ENCODE measurements at regions not wholly inside any gene's neighbourhood (a gene's known extent, or its start where the extent isn't known, plus 50 kb on each side); places are given as distances from the start of the nearest gene placed in this dataset.

- no peak overlapping the region for H3K4me3 ChIP-seq (ENCODE audit: low read depth, low read length)
- no peak for DNase-seq (ENCODE audit: low read depth, low spot score)
- TF ChIP-seq CTCF (IDR thresholded peaks at IDR 0.05; ENCODE audit: low read depth, low read length), result no peak
- in situ Hi-C loops (cut with HindIII; ENCODE audit: low sequenced_read_pairs), result no loop called here
Observed at GRCh38 chr18:44546954-44547353, 133.7 kb upstream of the SETBP1 start.

GRCh38 chr18:44548291-44549221 is 132.1 kb upstream of the SETBP1 start:
- H3K4me3 ChIP-seq (ENCODE audit: low read depth, low read length), result no peak overlapping the region
- TF ChIP-seq CTCF (IDR thresholded peaks at IDR 0.05; ENCODE audit: low read depth, low read length), result no peak
- DNase-seq (ENCODE audit: low read depth, low spot score), result peak; percentile 52
- in situ Hi-C loops (cut with HindIII; ENCODE audit: low sequenced_read_pairs), result no loop called here

GRCh38 chr18:44552706-44553105 is 128.0 kb upstream of the SETBP1 start:
- in situ Hi-C loops (cut with HindIII; ENCODE audit: low sequenced_read_pairs), result no loop called here
- no peak for TF ChIP-seq CTCF (IDR thresholded peaks at IDR 0.05; ENCODE audit: low read depth, low read length)
- DNase-seq (ENCODE audit: low read depth, low spot score), result peak; percentile 39
- H3K4me3 ChIP-seq (ENCODE audit: low read depth, low read length), result no peak overlapping the region

GRCh38 chr18:44556296-44556695 is 124.4 kb upstream of the SETBP1 start:
- in situ Hi-C loops (cut with HindIII; ENCODE audit: low sequenced_read_pairs), result no loop called here
- TF ChIP-seq CTCF (IDR thresholded peaks at IDR 0.05; ENCODE audit: low read depth, low read length), result no peak
- H3K4me3 ChIP-seq (ENCODE audit: low read depth, low read length), result no peak overlapping the region
- no peak for DNase-seq (ENCODE audit: low read depth, low spot score)

GRCh38 chr18:44557616-44558151 is 123.0 kb upstream of the SETBP1 start:
- in situ Hi-C loops (cut with HindIII; ENCODE audit: low sequenced_read_pairs), result no loop called here
- no peak for TF ChIP-seq CTCF (IDR thresholded peaks at IDR 0.05; ENCODE audit: low read depth, low read length)
- no peak overlapping the region for H3K4me3 ChIP-seq (ENCODE audit: low read depth, low read length)
- no peak for DNase-seq (ENCODE audit: low read depth, low spot score)

- no peak for DNase-seq (ENCODE audit: low read depth, low spot score)
- H3K4me3 ChIP-seq (ENCODE audit: low read depth, low read length), result no peak overlapping the region
- in situ Hi-C loops (cut with HindIII; ENCODE audit: low sequenced_read_pairs), result no loop called here
- TF ChIP-seq CTCF (IDR thresholded peaks at IDR 0.05; ENCODE audit: low read depth, low read length), result no peak
Observed at GRCh38 chr18:44558767-44559166, 121.9 kb upstream of the SETBP1 start.

Data from astrocyte of the spinal cord (primary cell).